Vagina (tissue), 2 donors: ENCODE measurements at regions not wholly inside any gene's neighbourhood (a gene's known extent, or its start where the extent isn't known, plus 50 kb on each side); places are given as distances from the start of the nearest gene placed in this dataset.

Experiments
- CTCF ChIP-seq, 3 experiments: fragments of 450-650 bp in 2 of 3; fragments of 200-600 bp in 1 of 3; sonication (generic) in 1 of 3; IDR thresholded peaks; one replicate each; pipeline ENCODE4 v1.5.1; 2017 to 2019; ENCODE audit warnings: antibody characterized with exemption in 3 of 3, mild to moderate bottlenecking in 2 of 3, moderate library complexity in 2 of 3
- POLR2A ChIP-seq, 2 donors: fragments of 450-650 bp; IDR thresholded peaks; one replicate each; pipeline ENCODE4 v1.6.1; 2017; ENCODE audit warnings: antibody characterized with exemption in 2 of 2, mild to moderate bottlenecking in 2 of 2, moderate library complexity in 2 of 2
- POLR2AphosphoS5 ChIP-seq, 2 donors: sonication (generic); formaldehyde crosslinking; IDR thresholded peaks; one replicate each; pipeline ENCODE4 v1.9.0; 2017; ENCODE audit warnings: antibody characterized with exemption in 2 of 2, mild to moderate bottlenecking in 2 of 2, low read depth in 1 of 2; ENCODE audit not compliant: insufficient read depth in 1 of 2

- TF ChIP-seq CTCF (IDR thresholded peaks at IDR 0.05): no peak
- no peak for TF ChIP-seq POLR2A (IDR thresholded peaks at IDR 0.05)
- TF ChIP-seq POLR2AphosphoS5 (IDR thresholded peaks at IDR 0.05; ENCODE audit: insufficient read depth in 1 of 2, low read depth in 1 of 2): no peak
Observed at GRCh38 chr10:125549653-125550052, 133.3 kb downstream of the TEX36 start.
